GM18951 (cell line): ENCODE measurements at regions not wholly inside any gene's neighbourhood (a gene's known extent, or its start where the extent isn't known, plus 50 kb on each side); places are given as distances from the start of the nearest gene placed in this dataset.
"Not testable (repeated sequence)": the region's sequence is repeated elsewhere in the genome, so short reads cannot be mapped to it uniquely, and the experiment has no call there.

Experiments used
- POLR2A ChIP-seq: IDR thresholded peaks from 4 replicates; pipeline ENCODE4 v1.6.1; 2011; ENCODE audit warnings: mild to moderate bottlenecking; ENCODE audit not compliant: insufficient read length, insufficient read depth; ENCODE audit errors: extremely low read depth
- in situ Hi-C: fragments of 300-500 bp; cut with MboI; formaldehyde crosslinking; loops from one replicate; pipeline ENCODE4 v1.12.0; 2022; ENCODE audit warnings: low sequenced_read_pairs, mixed read lengths, inconsistent platforms; ENCODE audit not compliant: unreplicated experiment

- in situ Hi-C loops: no loop called here
- no peak for TF ChIP-seq POLR2A
Observed at GRCh38 chr20:40282541-40282940, 406.5 kb downstream of the MAFB start.

GRCh38 chr20:40280616-40281015 lies 408.4 kb downstream of the MAFB start:
- TF ChIP-seq POLR2A: no peak
- in situ Hi-C loops: no loop called here

GRCh38 chr20:40279390-40279789 lies 409.6 kb downstream of the MAFB start:
- in situ Hi-C loops: no loop called here

GRCh38 chr20:40278673-40279072 lies 410.4 kb downstream of the MAFB start:
- in situ Hi-C loops: no loop called here

More at GRCh38 chr20:40279390-40279789, 409.6 kb downstream of the MAFB start:
- no peak for TF ChIP-seq POLR2A

GRCh38 chr20:40276301-40276700 lies 412.7 kb downstream of the MAFB start:
- no peak for TF ChIP-seq POLR2A
- in situ Hi-C loops: no loop called here

More at GRCh38 chr20:40278673-40279072, 410.4 kb downstream of the MAFB start:
- TF ChIP-seq POLR2A: no peak

DNA sequence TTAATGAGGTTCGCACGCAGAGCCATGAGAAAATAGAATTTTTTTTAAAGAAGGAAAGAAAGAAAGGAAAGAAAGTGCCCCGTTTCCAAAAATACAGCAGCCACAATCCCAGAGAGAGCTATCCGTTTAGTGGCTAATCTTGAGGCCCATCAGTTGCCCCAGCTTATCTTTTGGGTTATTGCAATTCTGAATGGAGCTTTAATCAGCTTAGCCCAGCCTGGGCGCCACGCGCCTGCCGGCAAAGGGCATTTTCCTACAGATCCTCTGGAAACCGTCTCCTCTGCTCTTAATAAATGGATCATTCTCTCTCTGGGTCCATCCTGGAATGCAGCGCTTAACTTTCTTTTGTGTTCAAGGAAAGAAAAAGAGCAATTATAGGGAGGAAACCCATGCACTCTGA lies 413.3 kb downstream of the MAFB start:
- in situ Hi-C loops: no loop called here
- no peak for TF ChIP-seq POLR2A

GRCh38 chr20:40274912-40275533 lies 414.0 kb downstream of the MAFB start:
- no peak for TF ChIP-seq POLR2A
- in situ Hi-C loops: no loop called here

DNA sequence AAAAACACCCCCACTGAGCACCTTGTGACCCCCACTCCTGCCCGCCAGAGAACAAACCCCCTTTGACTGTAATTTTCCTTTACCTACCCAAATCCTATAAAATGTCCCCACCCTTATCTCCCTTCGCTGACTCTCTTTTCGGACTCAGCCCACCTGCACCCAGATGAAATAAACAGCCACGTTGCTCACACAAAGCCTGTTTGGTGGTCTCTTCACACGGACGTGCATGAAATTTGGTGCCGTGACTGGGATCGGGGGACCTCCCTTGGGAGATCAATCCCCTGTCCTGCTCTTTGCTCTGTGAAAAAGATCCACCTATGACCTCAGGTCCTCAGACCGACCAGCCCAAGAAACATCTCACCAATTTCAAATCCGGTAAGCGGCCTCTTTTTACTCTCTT lies 419.8 kb downstream of the MAFB start:
- in situ Hi-C loops: not testable (repeated sequence)

DNA sequence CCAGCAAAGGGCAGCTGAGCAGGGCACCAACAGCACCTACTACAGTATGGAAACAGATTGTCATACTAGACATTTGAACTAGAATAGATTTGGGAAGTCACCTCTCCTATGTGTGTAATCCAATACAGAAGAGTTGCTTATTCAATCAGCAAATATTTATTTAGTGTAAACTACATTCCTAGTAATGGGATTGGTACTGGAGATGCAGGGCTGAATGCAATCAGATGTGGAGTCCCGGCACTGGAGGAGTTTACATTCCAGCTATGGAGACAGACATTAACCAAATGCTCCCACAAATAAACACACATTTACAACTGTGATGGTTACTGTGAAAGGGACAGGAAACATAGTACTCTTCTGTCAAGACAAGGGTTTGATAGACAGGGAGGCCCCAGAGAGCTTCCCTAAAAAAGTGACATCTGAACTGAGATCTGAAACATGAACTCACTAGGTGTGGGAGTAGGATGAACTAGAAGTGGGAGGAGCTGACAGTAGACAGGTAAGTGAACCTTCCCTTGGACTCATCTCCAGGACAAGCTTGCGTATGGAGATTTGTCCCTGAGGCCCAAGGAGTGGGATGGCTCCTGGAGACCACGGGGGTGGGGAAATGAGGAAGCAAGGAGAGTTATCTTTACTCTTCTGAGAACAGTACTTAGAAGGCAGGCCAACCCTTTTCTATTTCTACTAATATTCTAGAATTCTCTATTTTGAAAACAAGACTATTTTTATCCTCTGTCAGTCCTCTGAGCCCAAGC lies 420.5 kb downstream of the MAFB start:
- TF ChIP-seq POLR2A: no peak
- in situ Hi-C loops: no loop called here

DNA sequence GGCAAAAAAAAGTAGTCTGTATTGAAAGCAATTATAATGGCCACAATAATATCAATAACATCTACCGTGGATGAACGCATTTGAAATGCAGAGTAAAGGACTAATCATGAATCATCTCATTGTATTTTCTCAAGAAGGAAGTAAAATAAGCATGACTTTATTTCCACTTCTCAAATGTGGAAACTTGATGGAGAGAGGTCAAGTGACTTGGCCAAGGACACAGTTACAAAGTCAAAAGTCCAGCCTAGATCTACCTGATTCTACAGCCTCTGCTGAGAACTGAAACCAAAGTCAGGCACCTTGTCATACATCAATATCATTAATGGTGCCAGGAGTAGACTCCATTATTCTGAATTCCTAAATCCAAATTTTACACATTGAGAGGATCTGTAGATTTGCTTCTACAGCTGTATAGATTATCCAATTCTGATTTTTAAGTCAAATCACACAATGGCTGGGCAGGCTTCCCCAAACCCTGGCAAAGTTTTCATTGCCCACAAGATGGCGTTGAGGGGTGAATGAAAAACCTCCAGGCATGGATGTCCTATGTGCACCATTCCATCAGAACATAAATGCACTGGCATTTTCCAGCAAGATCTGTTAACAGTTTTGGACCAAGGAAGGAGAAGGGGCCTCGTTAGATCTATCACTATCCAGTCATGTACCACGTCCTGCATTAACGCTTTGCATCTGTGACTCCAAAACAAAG lies 423.1 kb downstream of the MAFB start:
- no peak for TF ChIP-seq POLR2A
- in situ Hi-C loops: no loop called here

GRCh38 chr20:40262219-40262618 lies 426.8 kb downstream of the MAFB start:
- in situ Hi-C loops: no loop called here
- no peak for TF ChIP-seq POLR2A

- in situ Hi-C loops: no loop called here
- TF ChIP-seq POLR2A: no peak
Observed at GRCh38 chr20:40258931-40259330, 430.1 kb downstream of the MAFB start.

GRCh38 chr20:40257763-40258162 lies 431.3 kb downstream of the MAFB start:
- in situ Hi-C loops: no loop called here
- no peak for TF ChIP-seq POLR2A

DNA sequence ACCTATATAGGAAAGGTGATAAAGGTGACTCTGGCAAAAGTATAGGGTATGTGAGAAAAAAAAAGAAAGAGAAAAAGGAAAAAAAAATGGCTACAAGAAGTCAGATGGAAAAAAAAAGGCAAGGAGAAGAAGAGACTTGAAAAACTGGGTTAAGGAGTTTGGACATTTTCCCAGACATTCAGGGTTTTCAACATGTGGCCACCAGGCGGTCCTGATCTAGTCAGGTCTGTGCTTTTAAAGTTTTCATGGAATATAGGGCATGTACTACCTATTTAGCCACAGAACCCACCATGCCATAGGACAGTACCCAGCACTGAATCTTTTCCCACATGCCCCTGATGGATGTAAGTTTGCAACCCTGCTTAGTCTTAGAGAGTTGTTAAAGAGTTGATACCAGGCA lies 433.7 kb downstream of the MAFB start:
- in situ Hi-C loops: no loop called here

More for the DNA sequence above, 433.7 kb downstream of the MAFB start:
- TF ChIP-seq POLR2A: no peak
